Neural progenitor cell (in vitro differentiated cells): ENCODE measurements at regions not wholly inside any gene's neighbourhood (a gene's known extent, or its start where the extent isn't known, plus 50 kb on each side); places are given as distances from the start of the nearest gene placed in this dataset.

Source experiments
- DNase-seq: peaks from one replicate; pipeline ENCODE4 v3.0.0-alpha.2; 2016; ENCODE audit warnings: low spot score
- H2AFZ ChIP-seq: fragments of 200-600 bp; sonication (generic); replicated peaks from 2 replicates; pipeline ENCODE4 v1.6.1; 2016; ENCODE audit warnings: antibody characterized with exemption
- H3F3A ChIP-seq: fragments of 200-600 bp; sonication (generic); 2 replicates; pipeline ENCODE4 v1.6.1; 2016; ENCODE audit warnings: antibody characterized with exemption, low read depth
- H3K27ac ChIP-seq: fragments of 200-600 bp; sonication (generic); 2 replicates; pipeline ENCODE4 v1.5.1; 2016; ENCODE audit warnings: mild to moderate bottlenecking
- H3K27me3 ChIP-seq: fragments of 200-600 bp; sonication (generic); 2 replicates; pipeline ENCODE4 v1.6.1; 2016; ENCODE audit warnings: mild to moderate bottlenecking, moderate library complexity
- H3K36me3 ChIP-seq: fragments of 200-600 bp; sonication (generic); 2 replicates; pipeline ENCODE4 v1.5.1; 2016
- H3K4me1 ChIP-seq: fragments of 200-600 bp; sonication (generic); 2 replicates; pipeline ENCODE4 v1.6.1; 2016; ENCODE audit warnings: mixed run types
- H3K4me2 ChIP-seq: fragments of 200-600 bp; sonication (generic); 2 replicates; pipeline ENCODE4 v1.6.1; 2016
- H3K4me3 ChIP-seq: fragments of 200-600 bp; sonication (generic); 2 replicates; pipeline ENCODE4 v1.5.1; 2016
- H3K79me2 ChIP-seq: fragments of 200-600 bp; sonication (generic); 2 replicates; pipeline ENCODE4 v1.6.1; 2016; ENCODE audit warnings: low read depth
- H3K9ac ChIP-seq: fragments of 200-600 bp; sonication (generic); 2 replicates; pipeline ENCODE4 v1.6.1; 2016
- H3K9me3 ChIP-seq: fragments of 200-600 bp; sonication (generic); 2 replicates; pipeline ENCODE4 v1.5.1; 2016; ENCODE audit warnings: low read depth
- H4K20me1 ChIP-seq: fragments of 200-600 bp; sonication (generic); 2 replicates; pipeline ENCODE4 v1.6.1; 2016; ENCODE audit warnings: low read depth
- H3K27ac Mint-ChIP-seq: 3 replicates; pipeline ENCODE4 v1.8.0; 2021; ENCODE audit warnings: mixed read lengths
- H3K27me3 Mint-ChIP-seq: 2 replicates; pipeline ENCODE4 v1.8.0; 2022; ENCODE audit warnings: low read depth, mild to moderate bottlenecking, inconsistent platforms, moderate library complexity, mixed read lengths; ENCODE audit not compliant: insufficient read depth
- H3K36me3 Mint-ChIP-seq: 3 replicates; pipeline ENCODE4 v1.8.0; 2021; ENCODE audit warnings: mixed read lengths
- H3K4me1 Mint-ChIP-seq: 3 replicates; pipeline ENCODE4 v1.8.0; 2021; ENCODE audit warnings: mixed read lengths
- H3K4me3 Mint-ChIP-seq: 3 replicates; pipeline ENCODE4 v1.8.0; 2021; ENCODE audit warnings: mild to moderate bottlenecking, moderate library complexity, mixed read lengths
- H3K9me3 Mint-ChIP-seq: 3 replicates; pipeline ENCODE4 v1.8.0; 2020; ENCODE audit warnings: mixed read lengths
- CTCF ChIP-seq: fragments of 200-600 bp; sonication (generic); IDR thresholded peaks from 2 replicates; pipeline ENCODE4 v1.5.1; 2017; ENCODE audit warnings: antibody characterized with exemption, mild to moderate bottlenecking
- EZH2 ChIP-seq: fragments of 200-600 bp; sonication (generic); IDR thresholded peaks from 2 replicates; pipeline ENCODE4 v1.6.1; 2017; ENCODE audit warnings: antibody characterized with exemption, mild to moderate bottlenecking, moderate library complexity
- EZH2phosphoT487 ChIP-seq: fragments of 200-600 bp; sonication (generic); IDR thresholded peaks from 2 replicates; pipeline ENCODE4 v1.6.1; 2017; ENCODE audit warnings: antibody characterized with exemption

GRCh38 chr19:31678421-31678820 is 329.2 kb upstream of the TSHZ3 start:
- TF ChIP-seq CTCF (no peak), EZH2phosphoT487 (no peak), EZH2 (no peak)
- Histone ChIP-seq H3K9ac (no peak overlapping the region), H3K4me2 (no peak overlapping the region), H3K79me2 (no peaks in the 10 kb centered on the region), H2AFZ (no peak overlapping the region), H3K27me3 (no peaks in the 10 kb centered on the region), H3K27ac (no peak overlapping the region), H3F3A (no peaks in the 10 kb centered on the region), H3K9me3 (no peaks in the 10 kb centered on the region), H3K36me3 (no peaks in the 10 kb centered on the region), H3K4me3 (no peak overlapping the region), H3K4me1 (no peaks in the 10 kb centered on the region), H4K20me1 (no peaks in the 10 kb centered on the region)
- Mint-ChIP-seq H3K27me3 (peaks cover 2% of the 10 kb centered on the region), H3K4me1 (no peaks in the 10 kb centered on the region), H3K4me3 (no peak overlapping the region), H3K9me3 (no peaks in the 10 kb centered on the region), H3K36me3 (no peaks in the 10 kb centered on the region), H3K27ac (no peak overlapping the region)
- DNase-seq: no peak

- no peak overlapping the region for H3K4me2 ChIP-seq
- no peaks in the 10 kb centered on the region for H4K20me1 ChIP-seq
- no peak overlapping the region for H3K27ac Mint-ChIP-seq
- H3K27me3 ChIP-seq: no peaks in the 10 kb centered on the region
- peaks cover 2% of the 10 kb centered on the region for H3K27me3 Mint-ChIP-seq
- H3K9me3 Mint-ChIP-seq: no peaks in the 10 kb centered on the region
- no peak for DNase-seq
- H3K4me1 ChIP-seq: no peaks in the 10 kb centered on the region
- H3K27ac ChIP-seq: no peak overlapping the region
- H3K4me3 Mint-ChIP-seq: no peak overlapping the region
- H3K4me3 ChIP-seq: no peak overlapping the region
- no peaks in the 10 kb centered on the region for H3K36me3 Mint-ChIP-seq
- no peak overlapping the region for H2AFZ ChIP-seq
- H3K9ac ChIP-seq: no peak overlapping the region
- no peak for TF ChIP-seq EZH2phosphoT487
- TF ChIP-seq CTCF: no peak
- no peak for TF ChIP-seq EZH2
- no peaks in the 10 kb centered on the region for H3F3A ChIP-seq
- H3K79me2 ChIP-seq: no peaks in the 10 kb centered on the region
- no peaks in the 10 kb centered on the region for H3K9me3 ChIP-seq
- H3K36me3 ChIP-seq: no peaks in the 10 kb centered on the region
- no peaks in the 10 kb centered on the region for H3K4me1 Mint-ChIP-seq
These were observed 331.9 kb upstream of the TSHZ3 start for GRCh38 chr19:31681121-31681520.

- Histone ChIP-seq H3K4me1 (peaks cover 12% of the 10 kb centered on the region), H3K4me3 (no peak overlapping the region), H3K9me3 (no peaks in the 10 kb centered on the region), H3F3A (peaks cover 3% of the 10 kb centered on the region), H4K20me1 (no peaks in the 10 kb centered on the region), H3K27me3 (no peaks in the 10 kb centered on the region), H3K36me3 (no peaks in the 10 kb centered on the region), H3K9ac (no peak overlapping the region), H3K79me2 (no peaks in the 10 kb centered on the region), H3K4me2 (no peak overlapping the region), H2AFZ (no peak overlapping the region), H3K27ac (no peak overlapping the region)
- Mint-ChIP-seq H3K4me3 (peak overlapping the region; percentile 58), H3K27me3 (peaks cover 8% of the 10 kb centered on the region), H3K9me3 (no peaks in the 10 kb centered on the region), H3K36me3 (no peaks in the 10 kb centered on the region), H3K4me1 (peaks cover 13% of the 10 kb centered on the region), H3K27ac (no peak overlapping the region)
- no peak for DNase-seq
- TF ChIP-seq CTCF (no peak), EZH2phosphoT487 (no peak), EZH2 (no peak)
These were observed 344.1 kb upstream of the TSHZ3 start for GRCh38 chr19:31693131-31693932.
